ENCODE measurements at regions not wholly inside any gene's neighbourhood (a gene's known extent, or its start where the extent isn't known, plus 50 kb on each side); places are given as distances from the start of the nearest gene placed in this dataset.

DNA sequence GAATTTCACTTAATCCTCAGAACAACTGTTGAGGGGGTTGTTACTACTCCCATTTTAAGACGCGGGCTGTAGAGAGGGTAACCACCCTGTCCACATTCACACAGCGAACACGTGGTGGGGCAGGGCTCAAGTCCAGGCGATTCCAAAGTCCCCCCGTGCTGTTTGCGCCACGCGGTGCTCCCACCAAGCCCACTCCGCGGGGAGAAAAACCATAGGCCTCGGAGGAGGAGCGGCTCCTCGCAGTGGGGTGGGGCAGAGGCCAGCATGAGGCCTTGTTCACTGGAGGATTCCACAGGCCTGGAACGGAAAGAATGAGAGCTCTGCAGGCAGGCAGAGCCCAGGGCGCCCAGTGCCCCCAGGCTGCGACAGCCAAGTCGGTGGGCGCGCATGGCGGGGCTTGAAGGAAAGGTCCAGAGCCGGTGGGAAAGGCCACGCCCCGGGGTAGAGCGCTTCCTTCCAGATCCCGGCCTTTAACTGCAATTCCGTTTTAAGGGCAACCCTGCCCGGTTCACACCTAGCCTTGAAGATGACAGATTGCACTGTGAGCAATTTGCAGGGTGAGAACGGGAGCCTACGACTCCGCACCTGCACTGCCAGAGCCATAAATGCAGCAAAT is 161.8 kb upstream of the TBL1XR1 start (continued):
- TF ChIP-seq, protein P1, sequence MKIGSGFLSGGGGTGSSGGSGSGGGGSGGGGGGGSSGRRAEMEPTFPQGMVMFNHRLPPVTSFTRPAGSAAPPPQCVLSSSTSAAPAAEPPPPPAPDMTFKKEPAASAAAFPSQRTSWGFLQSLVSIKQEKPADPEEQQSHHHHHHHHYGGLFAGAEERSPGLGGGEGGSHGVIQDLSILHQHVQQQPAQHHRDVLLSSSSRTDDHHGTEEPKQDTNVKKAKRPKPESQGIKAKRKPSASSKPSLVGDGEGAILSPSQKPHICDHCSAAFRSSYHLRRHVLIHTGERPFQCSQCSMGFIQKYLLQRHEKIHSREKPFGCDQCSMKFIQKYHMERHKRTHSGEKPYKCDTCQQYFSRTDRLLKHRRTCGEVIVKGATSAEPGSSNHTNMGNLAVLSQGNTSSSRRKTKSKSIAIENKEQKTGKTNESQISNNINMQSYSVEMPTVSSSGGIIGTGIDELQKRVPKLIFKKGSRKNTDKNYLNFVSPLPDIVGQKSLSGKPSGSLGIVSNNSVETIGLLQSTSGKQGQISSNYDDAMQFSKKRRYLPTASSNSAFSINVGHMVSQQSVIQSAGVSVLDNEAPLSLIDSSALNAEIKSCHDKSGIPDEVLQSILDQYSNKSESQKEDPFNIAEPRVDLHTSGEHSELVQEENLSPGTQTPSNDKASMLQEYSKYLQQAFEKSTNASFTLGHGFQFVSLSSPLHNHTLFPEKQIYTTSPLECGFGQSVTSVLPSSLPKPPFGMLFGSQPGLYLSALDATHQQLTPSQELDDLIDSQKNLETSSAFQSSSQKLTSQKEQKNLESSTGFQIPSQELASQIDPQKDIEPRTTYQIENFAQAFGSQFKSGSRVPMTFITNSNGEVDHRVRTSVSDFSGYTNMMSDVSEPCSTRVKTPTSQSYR (CRISPR knock-in tag; IDR thresholded peaks at IDR 0.05; ENCODE audit: borderline replicate concordance), result no peak
- 0 out of 2 replicates have a peak, but pooled peaks have one; percentile 36 for TF ChIP-seq SPEN (CRISPR knock-in tag; IDR thresholded peaks at IDR 0.05; ENCODE audit: low read depth)
- TF ChIP-seq ZNF772 (CRISPR knock-in tag; IDR thresholded peaks at IDR 0.05), result peak; percentile 92
- TF ChIP-seq MLXIP (CRISPR knock-in tag; IDR thresholded peaks at IDR 0.05; ENCODE audit: borderline replicate concordance), result no peak
- TF ChIP-seq HES4 (CRISPR knock-in tag; IDR thresholded peaks at IDR 0.05; ENCODE audit: borderline replicate concordance), result peak; percentile 88; the same call in 1 of the 2 replicates
- TF ChIP-seq GATAD2A (CRISPR knock-in tag; IDR thresholded peaks at IDR 0.05), result peak; percentile 47
- TF ChIP-seq, protein P2, sequence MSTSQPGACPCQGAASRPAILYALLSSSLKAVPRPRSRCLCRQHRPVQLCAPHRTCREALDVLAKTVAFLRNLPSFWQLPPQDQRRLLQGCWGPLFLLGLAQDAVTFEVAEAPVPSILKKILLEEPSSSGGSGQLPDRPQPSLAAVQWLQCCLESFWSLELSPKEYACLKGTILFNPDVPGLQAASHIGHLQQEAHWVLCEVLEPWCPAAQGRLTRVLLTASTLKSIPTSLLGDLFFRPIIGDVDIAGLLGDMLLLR (CRISPR knock-in tag; IDR thresholded peaks at IDR 0.05), result peak; percentile 71; the same call in 1 of the 2 replicates
- TF ChIP-seq BORCS8-MEF2B (CRISPR knock-in tag; IDR thresholded peaks at IDR 0.05), result no peak
- TF ChIP-seq ZNF12 (CRISPR knock-in tag; IDR thresholded peaks at IDR 0.05), result no peak
- TF ChIP-seq, protein P3, sequence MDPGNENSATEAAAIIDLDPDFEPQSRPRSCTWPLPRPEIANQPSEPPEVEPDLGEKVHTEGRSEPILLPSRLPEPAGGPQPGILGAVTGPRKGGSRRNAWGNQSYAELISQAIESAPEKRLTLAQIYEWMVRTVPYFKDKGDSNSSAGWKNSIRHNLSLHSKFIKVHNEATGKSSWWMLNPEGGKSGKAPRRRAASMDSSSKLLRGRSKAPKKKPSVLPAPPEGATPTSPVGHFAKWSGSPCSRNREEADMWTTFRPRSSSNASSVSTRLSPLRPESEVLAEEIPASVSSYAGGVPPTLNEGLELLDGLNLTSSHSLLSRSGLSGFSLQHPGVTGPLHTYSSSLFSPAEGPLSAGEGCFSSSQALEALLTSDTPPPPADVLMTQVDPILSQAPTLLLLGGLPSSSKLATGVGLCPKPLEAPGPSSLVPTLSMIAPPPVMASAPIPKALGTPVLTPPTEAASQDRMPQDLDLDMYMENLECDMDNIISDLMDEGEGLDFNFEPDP (CRISPR knock-in tag; conservative IDR thresholded peaks at IDR 0.05), result 0 out of 2 replicates have a peak, but pooled peaks have one; percentile 71
- no peak; the same call in 1 of the 2 replicates for TF ChIP-seq BRCA1 (CRISPR knock-in tag; IDR thresholded peaks at IDR 0.05)
- 0 out of 2 replicates have a peak, but pooled peaks have one; percentile 26 for TF ChIP-seq KMT2A (CRISPR knock-in tag; IDR thresholded peaks at IDR 0.05)
- peak; percentile 16 for TF ChIP-seq XRCC5 (optimal IDR thresholded peaks at IDR 0.05; ENCODE audit: low read length)
- TF ChIP-seq MZF1 (CRISPR knock-in tag; IDR thresholded peaks at IDR 0.05; ENCODE audit: borderline replicate concordance), result 0 out of 2 replicates have a peak, but pooled peaks have one; percentile 59
- TF ChIP-seq ZNF749 (CRISPR knock-in tag; IDR thresholded peaks at IDR 0.05; ENCODE audit: borderline replicate concordance), result no peak
- TF ChIP-seq ZIK1 (CRISPR knock-in tag; IDR thresholded peaks at IDR 0.05; ENCODE audit: borderline replicate concordance, low read depth), result no peak
- 0 out of 2 replicates have a peak, but pooled peaks have one; percentile 9 for TF ChIP-seq ZNF264 (CRISPR knock-in tag; IDR thresholded peaks at IDR 0.05)
- TF ChIP-seq HNF4A (CRISPR knock-in tag; IDR thresholded peaks at IDR 0.05), result peak; percentile 73; the same call in 1 of the 2 replicates
- TF ChIP-seq ZNF275 (CRISPR knock-in tag; IDR thresholded peaks at IDR 0.05; ENCODE audit: borderline replicate concordance), result no peak
- TF ChIP-seq PHF8 (CRISPR knock-in tag; IDR thresholded peaks at IDR 0.05), result peak; percentile 62; the same call in 1 of the 2 replicates
